ENCODE measurements at regions not wholly inside any gene's neighbourhood (a gene's known extent, or its start where the extent isn't known, plus 50 kb on each side); places are given as distances from the start of the nearest gene placed in this dataset.

DNA sequence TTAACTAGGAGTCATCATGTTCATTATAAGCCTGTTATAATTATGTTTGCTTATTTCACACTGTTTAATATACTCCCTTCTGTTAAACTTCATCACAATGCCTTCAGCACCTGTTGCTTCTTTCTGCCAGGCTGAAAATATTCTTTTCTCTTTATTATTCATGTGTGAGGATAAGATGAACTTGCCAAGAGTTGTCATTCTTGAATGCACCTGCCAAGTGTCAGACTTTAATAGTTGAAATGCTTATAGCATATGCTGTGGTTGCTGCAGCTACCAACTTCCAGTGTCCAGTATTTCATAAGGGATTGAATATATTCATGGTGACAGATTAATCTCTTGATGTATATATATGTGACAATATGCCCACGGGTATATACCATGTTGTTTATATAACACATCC is 339.2 kb upstream of the MEOX2 start:
- no peak overlapping the region for H3K9ac ChIP-seq (ENCODE audit: low read length)
- DNase-seq: no peak
- no peak overlapping the region for H3K18ac ChIP-seq (ENCODE audit: low read depth in 1 of 2, low read length in 2 of 2)
- no peak overlapping the region for H2BK120ac ChIP-seq (ENCODE audit: low read depth, low read length)
- no peaks in the 10 kb centered on the region for H3K9me3 ChIP-seq (ENCODE audit: control insufficient read depth, low read length)
- no peak overlapping the region for H2AK5ac ChIP-seq (ENCODE audit: low read length, severe bottlenecking)
- H3K27ac ChIP-seq (ENCODE audit: low read length, poor library complexity, severe bottlenecking): no peak overlapping the region
- 20% methylated on average over 1 of the region's 1 CpG for WGBS
- no peak overlapping the region for H2AFZ ChIP-seq (ENCODE audit: low read depth, low read length)
- H3K4me2 ChIP-seq (ENCODE audit: low read length, poor library complexity, severe bottlenecking): no peak overlapping the region
- no peak overlapping the region for H3K4ac ChIP-seq (ENCODE audit: low read depth in 1 of 2, low read length in 2 of 2)
- H4K8ac ChIP-seq (ENCODE audit: low read length): no peak overlapping the region
- no peaks in the 10 kb centered on the region for H3K79me1 ChIP-seq (replicated peaks; ENCODE audit: low read length, poor library complexity, severe bottlenecking)
- H3K4me3 ChIP-seq (ENCODE audit: insufficient read depth in 1 of 2, low read depth in 1 of 2, low read length in 2 of 2): no peak overlapping the region
- no peak overlapping the region for H3K14ac ChIP-seq (ENCODE audit: low read length in 2 of 2)
- H2BK5ac ChIP-seq (ENCODE audit: low read depth, low read length, poor library complexity, severe bottlenecking): no peak overlapping the region
- no peak overlapping the region for H2BK12ac ChIP-seq (ENCODE audit: low read length in 2 of 2)
- H3K27me3 ChIP-seq (ENCODE audit: control insufficient read depth in 1 of 2, insufficient read depth in 1 of 2, low read length in 2 of 2): no peaks in the 10 kb centered on the region
- H3K36me3 ChIP-seq (ENCODE audit: control insufficient read depth in 1 of 2, insufficient read depth in 2 of 2, low read depth in 1 of 2, low read length in 2 of 2): no peaks in the 10 kb centered on the region
- no peak overlapping the region for H3K23ac ChIP-seq (ENCODE audit: low read length in 2 of 2)
- H2BK15ac ChIP-seq (ENCODE audit: low read depth, poor library complexity, severe bottlenecking): no peak overlapping the region
- peaks cover 2% of the 10 kb centered on the region for H3K4me1 ChIP-seq (ENCODE audit: control insufficient read depth, insufficient read depth, low read depth, low read length)
- no peak overlapping the region for H4K91ac ChIP-seq (ENCODE audit: low read length)

GRCh38 chr7:16023503-16023902 is 337.0 kb upstream of the MEOX2 start:
- Histone ChIP-seq H3K79me1 (replicated peaks; ENCODE audit: low read length, poor library complexity, severe bottlenecking) (no peaks in the 10 kb centered on the region), H3K27ac (ENCODE audit: low read length, poor library complexity, severe bottlenecking) (no peak overlapping the region), H3K4ac (ENCODE audit: low read depth in 1 of 2, low read length in 2 of 2) (no peak overlapping the region), H2AK5ac (ENCODE audit: low read length, severe bottlenecking) (no peak overlapping the region), H3K9ac (ENCODE audit: low read length) (no peak overlapping the region), H3K18ac (ENCODE audit: low read depth in 1 of 2, low read length in 2 of 2) (no peak overlapping the region), H3K4me1 (ENCODE audit: control insufficient read depth, insufficient read depth, low read depth, low read length) (peaks cover 2% of the 10 kb centered on the region), H3K14ac (ENCODE audit: low read length in 2 of 2) (no peak overlapping the region), H2BK12ac (ENCODE audit: low read length in 2 of 2) (no peak overlapping the region), H3K4me2 (ENCODE audit: low read length, poor library complexity, severe bottlenecking) (no peak overlapping the region), H3K9me3 (ENCODE audit: control insufficient read depth, low read length) (no peaks in the 10 kb centered on the region), H3K27me3 (ENCODE audit: control insufficient read depth in 1 of 2, insufficient read depth in 1 of 2, low read length in 2 of 2) (no peaks in the 10 kb centered on the region), H2AFZ (ENCODE audit: low read depth, low read length) (no peak overlapping the region), H4K8ac (ENCODE audit: low read length) (no peak overlapping the region), H2BK120ac (ENCODE audit: low read depth, low read length) (no peak overlapping the region), H2BK5ac (ENCODE audit: low read depth, low read length, poor library complexity, severe bottlenecking) (no peak overlapping the region), H3K23ac (ENCODE audit: low read length in 2 of 2) (no peak overlapping the region), H4K91ac (ENCODE audit: low read length) (no peak overlapping the region), H3K36me3 (ENCODE audit: control insufficient read depth in 1 of 2, insufficient read depth in 2 of 2, low read depth in 1 of 2, low read length in 2 of 2) (no peaks in the 10 kb centered on the region), H3K4me3 (ENCODE audit: insufficient read depth in 1 of 2, low read depth in 1 of 2, low read length in 2 of 2) (no peak overlapping the region), H2BK15ac (ENCODE audit: low read depth, poor library complexity, severe bottlenecking) (no peak overlapping the region)
- WGBS: 60% methylated on average over 1 of the region's 3 CpGs
- DNase-seq: no peak

- H3K36me3 ChIP-seq (ENCODE audit: control insufficient read depth in 1 of 2, insufficient read depth in 2 of 2, low read depth in 1 of 2, low read length in 2 of 2): no peaks in the 10 kb centered on the region
- no peak overlapping the region for H2AFZ ChIP-seq (ENCODE audit: low read depth, low read length)
- no peak overlapping the region for H2BK5ac ChIP-seq (ENCODE audit: low read depth, low read length, poor library complexity, severe bottlenecking)
Observed at GRCh38 chr7:16023046-16023445, 336.6 kb upstream of the MEOX2 start.

DNA sequence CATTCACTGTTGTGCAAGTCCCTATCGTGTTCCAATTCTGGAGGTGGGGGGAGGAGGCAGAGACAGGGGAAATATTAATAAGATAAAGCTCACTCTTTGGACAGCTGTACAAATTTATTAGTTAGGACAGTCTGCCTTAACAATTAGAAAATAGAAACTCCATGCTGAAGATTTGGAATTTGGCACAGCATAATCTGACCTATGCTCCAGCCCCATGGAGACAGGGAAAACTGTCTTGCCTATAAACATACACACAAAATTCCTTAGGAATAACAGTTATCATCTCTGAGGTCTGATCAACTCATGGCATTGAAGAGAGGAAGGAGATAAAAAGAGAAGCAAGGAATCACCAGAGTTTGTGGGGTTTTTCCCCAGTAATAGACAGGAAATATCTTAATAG is 335.4 kb upstream of the MEOX2 start:
- H3K4me2 ChIP-seq (ENCODE audit: low read length, poor library complexity, severe bottlenecking): no peak overlapping the region
- no peak overlapping the region for H2BK12ac ChIP-seq (ENCODE audit: low read length in 2 of 2)
- H2BK120ac ChIP-seq (ENCODE audit: low read depth, low read length): no peak overlapping the region
- H4K8ac ChIP-seq (ENCODE audit: low read length): no peak overlapping the region
- no peak overlapping the region for H2AFZ ChIP-seq (ENCODE audit: low read depth, low read length)
- no peak overlapping the region for H3K4me3 ChIP-seq (ENCODE audit: insufficient read depth in 1 of 2, low read depth in 1 of 2, low read length in 2 of 2)
- H3K4me1 ChIP-seq (ENCODE audit: control insufficient read depth, insufficient read depth, low read depth, low read length): peaks cover 2% of the 10 kb centered on the region
- no peak for DNase-seq
- H2BK5ac ChIP-seq (ENCODE audit: low read depth, low read length, poor library complexity, severe bottlenecking): no peak overlapping the region
- no peak overlapping the region for H3K9ac ChIP-seq (ENCODE audit: low read length)
- no peaks in the 10 kb centered on the region for H3K27me3 ChIP-seq (ENCODE audit: control insufficient read depth in 1 of 2, insufficient read depth in 1 of 2, low read length in 2 of 2)
- no peak overlapping the region for H2BK15ac ChIP-seq (ENCODE audit: low read depth, poor library complexity, severe bottlenecking)
- H3K79me1 ChIP-seq (replicated peaks; ENCODE audit: low read length, poor library complexity, severe bottlenecking): no peaks in the 10 kb centered on the region
- H3K9me3 ChIP-seq (ENCODE audit: control insufficient read depth, low read length): no peaks in the 10 kb centered on the region
- WGBS: no CpG with 5 or more reads among the region's 1 CpG
- no peak overlapping the region for H3K23ac ChIP-seq (ENCODE audit: low read length in 2 of 2)
- no peak overlapping the region for H3K27ac ChIP-seq (ENCODE audit: low read length, poor library complexity, severe bottlenecking)
- H3K18ac ChIP-seq (ENCODE audit: low read depth in 1 of 2, low read length in 2 of 2): no peak overlapping the region
- H3K36me3 ChIP-seq (ENCODE audit: control insufficient read depth in 1 of 2, insufficient read depth in 2 of 2, low read depth in 1 of 2, low read length in 2 of 2): no peaks in the 10 kb centered on the region
- no peak overlapping the region for H3K14ac ChIP-seq (ENCODE audit: low read length in 2 of 2)
- no peak overlapping the region for H2AK5ac ChIP-seq (ENCODE audit: low read length, severe bottlenecking)
- H3K4ac ChIP-seq (ENCODE audit: low read depth in 1 of 2, low read length in 2 of 2): no peak overlapping the region
- no peak overlapping the region for H4K91ac ChIP-seq (ENCODE audit: low read length)

More at GRCh38 chr7:16023046-16023445, 336.6 kb upstream of the MEOX2 start:
- Histone ChIP-seq H2AK5ac (ENCODE audit: low read length, severe bottlenecking) (no peak overlapping the region), H3K4me1 (ENCODE audit: control insufficient read depth, insufficient read depth, low read depth, low read length) (peaks cover 2% of the 10 kb centered on the region), H2BK12ac (ENCODE audit: low read length in 2 of 2) (no peak overlapping the region), H3K18ac (ENCODE audit: low read depth in 1 of 2, low read length in 2 of 2) (no peak overlapping the region), H3K14ac (ENCODE audit: low read length in 2 of 2) (no peak overlapping the region), H4K8ac (ENCODE audit: low read length) (no peak overlapping the region), H3K27ac (ENCODE audit: low read length, poor library complexity, severe bottlenecking) (no peak overlapping the region), H3K27me3 (ENCODE audit: control insufficient read depth in 1 of 2, insufficient read depth in 1 of 2, low read length in 2 of 2) (no peaks in the 10 kb centered on the region), H3K4ac (ENCODE audit: low read depth in 1 of 2, low read length in 2 of 2) (no peak overlapping the region), H3K79me1 (replicated peaks; ENCODE audit: low read length, poor library complexity, severe bottlenecking) (no peaks in the 10 kb centered on the region), H2BK15ac (ENCODE audit: low read depth, poor library complexity, severe bottlenecking) (no peak overlapping the region), H2BK120ac (ENCODE audit: low read depth, low read length) (no peak overlapping the region), H3K23ac (ENCODE audit: low read length in 2 of 2) (no peak overlapping the region), H3K9ac (ENCODE audit: low read length) (no peak overlapping the region), H3K4me2 (ENCODE audit: low read length, poor library complexity, severe bottlenecking) (no peak overlapping the region), H3K9me3 (ENCODE audit: control insufficient read depth, low read length) (no peaks in the 10 kb centered on the region), H3K4me3 (ENCODE audit: insufficient read depth in 1 of 2, low read depth in 1 of 2, low read length in 2 of 2) (no peak overlapping the region), H4K91ac (ENCODE audit: low read length) (no peak overlapping the region)
- no peak for DNase-seq
- WGBS: no CpG with 5 or more reads among the region's 2 CpGs

Measured in mesenchymal stem cell (in vitro differentiated cells and primary cell).